ENCODE measurements at regions not wholly inside any gene's neighbourhood (a gene's known extent, or its start where the extent isn't known, plus 50 kb on each side); places are given as distances from the start of the nearest gene placed in this dataset.
"Not testable (repeated sequence)": the region's sequence is repeated elsewhere in the genome, so short reads cannot be mapped to it uniquely, and the experiment has no call there.

- no peak for DNase-seq
These were observed 100.4 kb upstream of the SATB2 start for GRCh38 chr2:199558156-199558555.

- DNase-seq, result no peak
These were observed 99.0 kb upstream of the SATB2 start for GRCh38 chr2:199556527-199557285.

GRCh38 chr2:199554026-199554425, 96.3 kb upstream of the SATB2 start:
- DNase-seq, result no peak

DNA sequence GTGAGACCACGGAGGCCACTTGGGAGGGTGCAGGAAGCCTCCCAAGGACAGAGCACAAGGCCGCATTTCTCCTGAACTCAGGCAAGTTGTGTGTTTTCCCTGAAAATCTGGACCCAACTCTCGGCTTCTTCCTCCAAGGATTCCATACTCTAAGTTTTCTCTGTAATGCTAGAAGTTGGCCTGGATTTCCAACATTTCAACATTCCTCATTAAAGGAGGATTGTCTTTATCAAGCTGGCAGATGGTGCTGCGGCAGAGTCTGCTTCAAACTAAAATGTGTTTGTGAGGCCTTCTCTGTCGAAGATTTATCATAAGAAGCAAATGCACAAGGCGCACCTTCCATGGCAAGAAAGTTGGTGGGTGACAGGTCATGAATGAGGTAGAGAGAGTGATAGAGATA, 94.4 kb upstream of the SATB2 start:
- DNase-seq, result no peak

DNA sequence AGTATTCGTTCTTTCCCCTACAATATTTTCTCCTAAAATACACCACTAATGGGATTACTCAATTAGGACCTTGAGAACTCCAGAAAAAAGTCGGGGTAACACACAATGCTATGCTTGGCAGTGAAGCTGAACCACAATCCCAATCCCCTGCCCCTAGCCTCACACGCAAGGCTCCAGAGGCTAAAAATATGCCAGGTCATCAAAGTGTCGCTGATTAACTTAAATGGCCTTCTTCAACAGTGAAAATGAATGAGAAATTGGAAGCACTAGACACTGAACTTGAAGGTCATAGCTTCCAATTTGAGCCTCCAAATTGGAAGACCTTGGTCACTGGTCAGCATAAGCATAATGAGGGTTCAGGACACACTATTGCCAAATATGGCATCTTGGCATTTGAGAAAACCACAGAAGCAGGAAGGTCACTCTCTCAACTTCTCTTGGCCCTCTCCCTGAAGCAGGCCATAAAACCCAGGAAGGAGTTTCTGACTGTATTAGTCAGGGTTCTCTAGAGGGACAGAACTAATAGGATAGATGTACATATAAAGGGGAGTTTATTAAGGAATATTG, 86.0 kb upstream of the SATB2 start:
- no peak for DNase-seq

DNA sequence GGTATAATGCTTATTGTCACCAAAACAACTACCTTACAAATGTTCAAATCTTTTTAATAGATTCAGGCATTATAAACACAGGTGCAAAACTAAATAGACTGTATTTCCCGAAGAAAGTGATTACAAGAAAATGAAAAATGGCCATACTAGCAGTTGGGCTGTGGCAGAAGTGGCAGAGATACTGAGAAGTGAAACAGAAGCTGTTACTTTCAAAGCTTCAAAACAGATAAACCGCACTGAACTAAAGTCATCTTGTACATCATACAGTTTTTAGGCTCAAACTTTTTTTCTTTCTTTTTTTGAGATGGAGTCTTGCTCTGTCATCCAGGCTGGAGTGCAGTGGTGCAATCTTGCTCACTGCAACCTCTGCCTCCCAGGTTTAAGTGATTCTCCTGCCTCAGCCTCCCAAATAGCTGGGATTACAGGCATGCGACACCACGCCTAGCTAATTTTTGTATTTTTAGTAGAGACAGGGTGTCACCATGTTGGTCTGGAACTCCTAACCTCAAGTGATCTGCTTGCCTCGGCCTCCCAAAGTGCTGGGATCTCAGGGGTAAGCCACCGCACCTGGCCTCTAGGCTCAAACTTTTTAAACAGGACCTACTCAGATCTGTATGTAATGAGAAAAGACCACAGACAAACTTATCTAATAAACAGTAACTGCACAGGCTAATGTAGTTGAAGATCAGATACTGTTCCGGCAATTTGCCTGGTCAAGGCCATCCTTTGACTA, 77.9 kb upstream of the SATB2 start:
- DNase-seq, result no peak

DNA sequence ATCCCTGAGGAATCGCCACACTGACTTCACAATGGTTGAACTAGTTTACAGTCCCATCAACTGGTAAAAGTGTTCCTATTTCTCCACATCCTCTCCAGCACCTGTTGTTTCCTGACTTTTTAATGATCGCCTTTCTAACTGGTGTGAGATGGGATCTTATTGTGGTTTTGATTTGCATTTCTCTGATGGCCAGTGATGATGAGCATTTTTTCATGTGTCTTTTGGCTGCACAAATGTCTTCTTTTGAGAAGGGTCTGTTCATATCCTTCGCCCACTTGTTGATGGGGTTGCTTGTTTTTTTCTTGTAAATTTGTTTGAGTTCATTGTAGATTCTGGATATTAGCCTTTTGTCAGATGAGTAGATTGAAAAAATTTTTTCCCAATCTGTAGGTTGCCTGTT, 76.1 kb upstream of the SATB2 start:
- not testable (repeated sequence) for DNase-seq

DNA sequence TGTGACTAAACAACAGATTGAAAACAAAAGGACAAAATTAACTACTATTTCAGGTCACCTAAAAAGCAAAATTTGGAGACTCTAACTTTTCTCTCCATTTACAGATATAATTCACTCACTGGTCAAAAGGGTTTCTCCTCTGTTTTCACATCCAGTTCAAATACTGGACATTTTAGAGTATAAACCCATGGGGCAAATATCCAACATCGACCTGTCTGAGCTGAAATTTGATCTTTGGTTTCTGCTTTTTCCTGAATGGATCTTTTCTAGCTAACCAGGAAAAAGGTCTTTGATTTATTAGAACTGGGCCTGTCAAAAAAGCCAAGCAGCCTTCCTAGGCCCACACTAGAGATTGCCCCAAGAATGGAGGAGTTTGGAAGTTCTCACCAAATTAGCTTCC, 69.3 kb upstream of the SATB2 start:
- DNase-seq, result no peak

DNA sequence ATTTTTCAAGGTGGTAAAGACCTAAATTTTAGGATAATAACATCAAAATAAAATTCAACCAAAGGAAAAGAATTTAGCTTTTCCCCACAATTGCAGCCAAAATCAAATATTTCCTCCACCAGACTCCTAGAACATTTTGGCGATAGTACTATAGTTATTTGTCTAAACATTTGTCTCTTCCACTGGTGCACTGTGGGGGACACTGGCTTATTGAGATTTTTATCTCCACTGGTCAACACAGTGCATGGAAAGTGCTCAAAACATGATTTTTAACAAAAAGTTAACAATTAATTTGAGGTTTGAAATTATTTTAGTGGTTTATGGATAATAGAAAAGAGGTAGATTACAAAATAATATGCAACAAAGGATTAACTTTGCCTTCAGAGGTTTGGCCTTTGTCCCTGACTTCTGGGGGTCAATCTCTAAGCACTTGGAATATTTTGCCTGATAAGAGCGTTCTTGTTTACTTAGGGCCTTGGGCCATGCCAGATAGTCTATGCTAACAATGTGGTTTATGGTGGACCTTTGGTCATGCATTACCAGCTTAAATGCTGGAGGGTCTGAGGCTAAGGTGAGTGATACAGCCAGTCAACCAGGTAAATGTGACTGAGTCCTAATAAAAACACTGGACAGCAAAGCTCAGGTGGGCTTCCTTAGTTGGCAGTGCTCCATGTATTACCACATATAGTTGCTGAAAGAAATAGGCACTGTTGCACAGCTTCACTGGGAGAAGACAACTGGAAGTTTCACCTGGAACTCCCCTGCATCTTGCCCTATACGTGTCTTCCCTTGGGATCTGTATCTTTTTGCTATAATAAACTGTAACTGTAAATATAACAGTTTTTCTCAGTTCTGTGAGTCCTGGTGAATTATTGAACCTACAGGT, 67.2 kb upstream of the SATB2 start:
- no peak for DNase-seq

- DNase-seq, result no peak
These were observed 51.7 kb upstream of the SATB2 start for GRCh38 chr2:199509403-199509802.
